Smooth muscle cell (in vitro differentiated cells): ENCODE measurements at regions not wholly inside any gene's neighbourhood (a gene's known extent, or its start where the extent isn't known, plus 50 kb on each side); places are given as distances from the start of the nearest gene placed in this dataset.
"Not testable (repeated sequence)": the region's sequence is repeated elsewhere in the genome, so short reads cannot be mapped to it uniquely, and the experiment has no call there.

ENCODE experiments used
- DNase-seq: peaks from one replicate; lab custom pipeline; 2025; ENCODE audit not compliant: unreplicated experiment; lab: John Stamatoyannopoulos, UW
- H2AFZ ChIP-seq: fragments of 200-600 bp; sonication (generic); 2 replicates; pipeline ENCODE4 v1.6.0; 2016; ENCODE audit warnings: antibody characterized with exemption, low read depth, mild to moderate bottlenecking
- H3F3A ChIP-seq: fragments of 200-600 bp; sonication (generic); 2 replicates; pipeline ENCODE4 v1.6.0; 2017; ENCODE audit warnings: antibody characterized with exemption, low read depth
- H3K27ac ChIP-seq: fragments of 200-600 bp; sonication (generic); 2 replicates; pipeline ENCODE4 v1.5.1; 2016; ENCODE audit warnings: low read depth, mild to moderate bottlenecking
- H3K27me3 ChIP-seq: fragments of 200-600 bp; sonication (generic); 2 replicates; pipeline ENCODE4 v1.6.1; 2016; ENCODE audit warnings: low read depth, mild to moderate bottlenecking
- H3K36me3 ChIP-seq: fragments of 200-600 bp; sonication (generic); 2 replicates; pipeline ENCODE4 v1.5.1; 2016; ENCODE audit warnings: low read depth
- H3K4me1 ChIP-seq: fragments of 200-600 bp; sonication (generic); 2 replicates; pipeline ENCODE4 v1.5.1; 2016; ENCODE audit warnings: low read depth
- H3K4me2 ChIP-seq: fragments of 200-600 bp; sonication (generic); 2 replicates; pipeline ENCODE4 v1.6.0; 2016; ENCODE audit warnings: mild to moderate bottlenecking
- H3K4me3 ChIP-seq: fragments of 200-600 bp; sonication (generic); 2 replicates; pipeline ENCODE4 v1.5.1; 2016; ENCODE audit warnings: mild to moderate bottlenecking
- H3K79me2 ChIP-seq: fragments of 200-600 bp; sonication (generic); 2 replicates; pipeline ENCODE4 v1.6.0; 2016; ENCODE audit warnings: low read depth, mild to moderate bottlenecking
- H3K9ac ChIP-seq: fragments of 200-600 bp; sonication (generic); 2 replicates; pipeline ENCODE4 v1.6.0; 2016; ENCODE audit warnings: low read depth
- H3K9me3 ChIP-seq: fragments of 200-600 bp; sonication (generic); replicated peaks from 2 replicates; pipeline ENCODE4 v1.5.1; 2016; ENCODE audit warnings: low read depth
- H4K20me1 ChIP-seq: fragments of 200-600 bp; sonication (generic); 2 replicates; pipeline ENCODE4 v1.6.0; 2016; ENCODE audit warnings: low read depth
- WGBS: methylation state at CpG from one replicate; pipeline ENCODE4 v1.1.7; 2016; ENCODE audit warnings: low lambda C conversion rate; 5-methylcytosine and 5-hydroxymethylcytosine counted together
- TF ChIP-seq, protein P1 (sequence below): fragments of 200-600 bp; sonication (generic); IDR thresholded peaks from 2 replicates; pipeline ENCODE4 v1.5.1; 2017; ENCODE audit warnings: borderline replicate concordance, mild to moderate bottlenecking, antibody characterized with exemption; ENCODE audit not compliant: insufficient read depth, poor library complexity, severe bottlenecking

DNA sequence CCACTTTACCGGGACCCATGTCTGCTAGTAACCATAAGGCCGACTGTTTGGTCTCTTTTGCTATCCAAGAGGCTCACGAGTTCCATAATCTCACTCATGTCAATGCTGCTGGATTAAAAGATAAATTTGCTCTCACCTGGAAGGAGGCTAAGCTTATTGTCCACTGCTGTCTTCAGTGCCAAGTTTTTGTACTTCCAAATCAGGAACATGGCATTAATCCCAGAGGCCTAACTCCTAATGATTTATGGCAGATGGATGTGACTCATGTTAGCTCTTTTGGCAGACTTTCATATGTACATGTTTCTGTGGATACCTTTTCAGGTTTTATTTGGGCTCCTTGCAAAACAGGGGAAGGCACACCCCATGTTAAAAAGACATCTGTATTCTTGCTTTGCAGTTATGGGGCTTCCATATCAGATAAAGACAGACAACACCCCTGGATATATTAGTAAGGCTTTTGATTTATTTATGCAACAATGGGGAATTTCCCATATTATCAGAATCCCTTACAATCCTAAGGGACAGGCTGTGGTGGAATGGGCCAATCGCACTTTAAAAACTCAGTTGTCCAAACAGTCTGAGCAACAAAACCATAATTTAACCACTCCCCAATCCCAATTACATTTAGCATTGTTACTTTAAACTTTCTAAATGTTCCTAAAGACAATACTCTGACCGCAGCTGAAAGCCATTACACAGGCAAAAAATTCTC, 162.7 kb downstream of the IER5 start:
- no peak overlapping the region for H2AFZ ChIP-seq
- H3K4me1 ChIP-seq = peaks cover 10% of the 10 kb centered on the region
- WGBS = 79% methylated on average over 5 of the region's 5 CpGs
- H4K20me1 ChIP-seq = no peaks in the 10 kb centered on the region
- no peak overlapping the region for H3K4me2 ChIP-seq
- H3F3A ChIP-seq = no peaks in the 10 kb centered on the region
- no peak for DNase-seq
- no peaks in the 10 kb centered on the region for H3K27me3 ChIP-seq
- H3K9ac ChIP-seq = no peak overlapping the region
- no peaks in the 10 kb centered on the region for H3K9me3 ChIP-seq
- no peaks in the 10 kb centered on the region for H3K36me3 ChIP-seq
- H3K4me3 ChIP-seq = no peak overlapping the region
- TF ChIP-seq, protein P1, sequence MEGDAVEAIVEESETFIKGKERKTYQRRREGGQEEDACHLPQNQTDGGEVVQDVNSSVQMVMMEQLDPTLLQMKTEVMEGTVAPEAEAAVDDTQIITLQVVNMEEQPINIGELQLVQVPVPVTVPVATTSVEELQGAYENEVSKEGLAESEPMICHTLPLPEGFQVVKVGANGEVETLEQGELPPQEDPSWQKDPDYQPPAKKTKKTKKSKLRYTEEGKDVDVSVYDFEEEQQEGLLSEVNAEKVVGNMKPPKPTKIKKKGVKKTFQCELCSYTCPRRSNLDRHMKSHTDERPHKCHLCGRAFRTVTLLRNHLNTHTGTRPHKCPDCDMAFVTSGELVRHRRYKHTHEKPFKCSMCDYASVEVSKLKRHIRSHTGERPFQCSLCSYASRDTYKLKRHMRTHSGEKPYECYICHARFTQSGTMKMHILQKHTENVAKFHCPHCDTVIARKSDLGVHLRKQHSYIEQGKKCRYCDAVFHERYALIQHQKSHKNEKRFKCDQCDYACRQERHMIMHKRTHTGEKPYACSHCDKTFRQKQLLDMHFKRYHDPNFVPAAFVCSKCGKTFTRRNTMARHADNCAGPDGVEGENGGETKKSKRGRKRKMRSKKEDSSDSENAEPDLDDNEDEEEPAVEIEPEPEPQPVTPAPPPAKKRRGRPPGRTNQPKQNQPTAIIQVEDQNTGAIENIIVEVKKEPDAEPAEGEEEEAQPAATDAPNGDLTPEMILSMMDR = no peak
- H3K79me2 ChIP-seq = no peaks in the 10 kb centered on the region
- H3K27ac ChIP-seq = no peak overlapping the region

DNA sequence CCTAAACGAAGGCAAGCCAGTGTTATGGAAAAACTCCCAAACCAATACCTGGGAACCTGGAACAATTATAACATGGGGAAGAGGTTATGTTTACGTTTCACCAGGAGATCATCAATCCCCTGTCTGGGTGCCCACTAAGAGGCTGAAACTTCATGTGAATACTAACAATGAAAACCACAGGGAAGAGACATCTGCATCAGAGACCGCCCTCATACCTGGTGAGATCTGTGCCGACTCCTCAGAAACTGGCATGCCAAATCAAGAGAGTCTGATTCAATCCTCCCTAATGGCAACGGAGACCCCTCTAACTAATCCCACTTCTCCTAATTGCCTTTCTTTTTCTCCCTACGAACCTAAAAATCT, 163.2 kb downstream of the IER5 start:
- no peaks in the 10 kb centered on the region for H3K36me3 ChIP-seq
- H3K79me2 ChIP-seq = no peaks in the 10 kb centered on the region
- no peak overlapping the region for H3K4me3 ChIP-seq
- no peak overlapping the region for H2AFZ ChIP-seq
- H3K9ac ChIP-seq = no peak overlapping the region
- 56% methylated on average over 6 of the region's 6 CpGs for WGBS
- H3K27ac ChIP-seq = no peak overlapping the region
- H3F3A ChIP-seq = no peaks in the 10 kb centered on the region
- DNase-seq = no peak
- no peaks in the 10 kb centered on the region for H3K9me3 ChIP-seq
- peaks cover 10% of the 10 kb centered on the region for H3K4me1 ChIP-seq
- H4K20me1 ChIP-seq = no peaks in the 10 kb centered on the region
- no peaks in the 10 kb centered on the region for H3K27me3 ChIP-seq
- H3K4me2 ChIP-seq = no peak overlapping the region
- TF ChIP-seq, protein P1 = no peak

DNA sequence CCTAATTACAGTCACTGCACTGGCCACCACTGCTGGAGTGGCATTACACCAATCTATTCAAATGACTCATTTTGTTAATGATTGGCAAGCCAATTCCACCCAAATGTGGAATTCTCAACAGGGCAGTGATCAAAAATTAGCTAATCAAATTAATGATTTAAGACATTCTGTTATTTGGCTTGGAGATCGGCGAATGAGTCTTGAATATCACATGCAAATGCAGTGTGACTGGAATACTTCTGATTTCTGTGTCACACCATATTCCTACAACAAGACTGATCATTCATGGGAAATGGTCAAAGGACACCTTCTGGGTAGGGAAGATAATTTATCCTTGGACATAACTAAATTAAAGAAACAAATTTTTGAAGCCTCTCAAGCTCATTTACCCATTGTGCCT, 165.1 kb downstream of the IER5 start:
- not testable (repeated sequence) for H3K4me3 ChIP-seq, H3K4me2 ChIP-seq, H3F3A ChIP-seq, H3K27me3 ChIP-seq, H3K27ac ChIP-seq, H3K36me3 ChIP-seq, H3K79me2 ChIP-seq, H3K9me3 ChIP-seq, H3K4me1 ChIP-seq, DNase-seq, H2AFZ ChIP-seq, H4K20me1 ChIP-seq, H3K9ac ChIP-seq
- 47% methylated on average over 2 of the region's 2 CpGs for WGBS

DNA sequence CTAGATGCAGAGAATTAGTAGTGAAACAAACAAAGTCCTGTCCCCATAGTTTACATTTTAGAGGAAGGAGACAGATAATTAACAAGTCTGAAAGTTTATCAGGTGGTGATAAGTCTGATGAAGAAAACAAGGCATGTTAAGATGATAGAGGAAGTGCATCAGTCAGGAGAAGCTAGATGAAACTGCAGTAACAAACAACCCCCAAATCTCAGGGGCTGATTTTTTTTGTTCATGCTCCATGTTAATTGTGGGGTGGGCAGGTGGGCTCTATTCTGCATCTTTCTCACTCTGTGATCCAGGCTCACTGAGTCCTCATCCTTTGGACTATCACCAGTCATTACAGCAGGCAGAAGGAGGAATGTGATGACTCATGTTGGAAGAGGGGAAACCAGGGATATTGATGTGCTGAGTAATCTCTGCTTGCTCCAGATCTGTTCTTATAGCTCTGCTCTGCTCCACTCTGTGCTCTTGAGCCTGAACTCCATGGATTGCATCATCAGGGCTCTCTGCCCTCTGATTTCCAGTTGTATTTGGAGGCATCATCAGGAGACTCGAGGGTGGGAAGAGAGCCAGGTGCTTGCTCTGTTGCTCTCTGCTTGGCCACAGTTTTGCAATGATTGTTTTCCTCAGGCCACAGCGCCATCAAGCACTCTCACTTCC, 166.9 kb downstream of the IER5 start:
- H3K27ac ChIP-seq = no peak overlapping the region
- H3K9me3 ChIP-seq = no peaks in the 10 kb centered on the region
- H3K79me2 ChIP-seq = no peaks in the 10 kb centered on the region
- TF ChIP-seq, protein P1 = no peak
- no peaks in the 10 kb centered on the region for H3F3A ChIP-seq
- no peaks in the 10 kb centered on the region for H3K4me1 ChIP-seq
- no peak overlapping the region for H2AFZ ChIP-seq
- H3K27me3 ChIP-seq = no peaks in the 10 kb centered on the region
- no peak overlapping the region for H3K4me3 ChIP-seq
- no peaks in the 10 kb centered on the region for H4K20me1 ChIP-seq
- DNase-seq = no peak
- 63% methylated on average over 2 of the region's 2 CpGs for WGBS
- no peak overlapping the region for H3K9ac ChIP-seq
- no peaks in the 10 kb centered on the region for H3K36me3 ChIP-seq
- H3K4me2 ChIP-seq = no peak overlapping the region
